LNCaP clone FGC (cell line): ENCODE measurements at regions not wholly inside any gene's neighbourhood (a gene's known extent, or its start where the extent isn't known, plus 50 kb on each side); places are given as distances from the start of the nearest gene placed in this dataset.

Experiments
- DNase-seq: peaks from one replicate; pipeline ENCODE4 v3.0.0-alpha.2; 2011; ENCODE audit warnings: low read depth
- H3K4me3 ChIP-seq: 2 replicates; pipeline ENCODE4 v1.5.1; 2011; ENCODE audit warnings: mild to moderate bottlenecking, low read depth, low read length, control low read depth
- TF ChIP-seq, protein P1 (sequence below): IDR thresholded peaks from 2 replicates; pipeline ENCODE4 v1.5.1; 2012; ENCODE audit warnings: mild to moderate bottlenecking; ENCODE audit not compliant: control insufficient read depth, insufficient read depth; ENCODE audit errors: extremely low read depth

DNA sequence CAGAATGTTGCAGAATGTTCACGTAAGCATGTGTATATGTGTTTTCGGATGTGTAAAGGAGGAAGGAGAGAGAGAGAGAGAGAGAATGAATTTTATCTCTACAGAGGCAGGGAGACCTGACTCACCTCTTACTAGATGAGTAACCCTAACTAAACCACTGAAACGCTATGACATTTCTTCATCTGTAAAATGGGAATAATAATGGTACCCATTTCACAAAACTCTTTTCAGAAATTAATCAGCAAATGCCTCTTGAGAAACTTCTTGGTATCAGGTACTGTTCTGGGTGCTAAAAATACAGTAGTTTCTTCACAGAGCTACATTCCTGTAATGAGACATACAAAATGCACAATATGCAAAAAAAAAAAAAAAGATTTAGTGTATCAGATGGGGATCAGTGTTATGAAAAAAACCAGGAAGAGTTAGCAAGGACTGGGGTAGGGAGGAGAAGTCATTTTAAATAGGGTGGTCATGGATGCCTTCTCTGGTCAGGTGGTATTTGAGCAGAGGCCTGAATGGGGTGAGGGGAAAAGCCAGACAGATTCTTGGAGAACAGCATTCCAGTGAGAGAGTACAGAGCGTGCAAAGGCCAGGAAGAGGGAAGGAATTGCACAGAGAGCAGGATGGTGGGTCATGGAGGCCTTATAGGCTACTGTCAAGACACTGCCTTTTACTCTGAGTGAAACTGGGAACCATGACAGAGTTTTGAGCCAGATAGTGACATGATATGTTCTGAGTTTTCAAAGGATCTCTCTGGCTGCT lies 84.9 kb upstream of the SPANXB1 start:
- H3K4me3 ChIP-seq: no peak overlapping the region
- DNase-seq: no peak
- TF ChIP-seq, protein P1, sequence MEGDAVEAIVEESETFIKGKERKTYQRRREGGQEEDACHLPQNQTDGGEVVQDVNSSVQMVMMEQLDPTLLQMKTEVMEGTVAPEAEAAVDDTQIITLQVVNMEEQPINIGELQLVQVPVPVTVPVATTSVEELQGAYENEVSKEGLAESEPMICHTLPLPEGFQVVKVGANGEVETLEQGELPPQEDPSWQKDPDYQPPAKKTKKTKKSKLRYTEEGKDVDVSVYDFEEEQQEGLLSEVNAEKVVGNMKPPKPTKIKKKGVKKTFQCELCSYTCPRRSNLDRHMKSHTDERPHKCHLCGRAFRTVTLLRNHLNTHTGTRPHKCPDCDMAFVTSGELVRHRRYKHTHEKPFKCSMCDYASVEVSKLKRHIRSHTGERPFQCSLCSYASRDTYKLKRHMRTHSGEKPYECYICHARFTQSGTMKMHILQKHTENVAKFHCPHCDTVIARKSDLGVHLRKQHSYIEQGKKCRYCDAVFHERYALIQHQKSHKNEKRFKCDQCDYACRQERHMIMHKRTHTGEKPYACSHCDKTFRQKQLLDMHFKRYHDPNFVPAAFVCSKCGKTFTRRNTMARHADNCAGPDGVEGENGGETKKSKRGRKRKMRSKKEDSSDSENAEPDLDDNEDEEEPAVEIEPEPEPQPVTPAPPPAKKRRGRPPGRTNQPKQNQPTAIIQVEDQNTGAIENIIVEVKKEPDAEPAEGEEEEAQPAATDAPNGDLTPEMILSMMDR: no peak

DNA sequence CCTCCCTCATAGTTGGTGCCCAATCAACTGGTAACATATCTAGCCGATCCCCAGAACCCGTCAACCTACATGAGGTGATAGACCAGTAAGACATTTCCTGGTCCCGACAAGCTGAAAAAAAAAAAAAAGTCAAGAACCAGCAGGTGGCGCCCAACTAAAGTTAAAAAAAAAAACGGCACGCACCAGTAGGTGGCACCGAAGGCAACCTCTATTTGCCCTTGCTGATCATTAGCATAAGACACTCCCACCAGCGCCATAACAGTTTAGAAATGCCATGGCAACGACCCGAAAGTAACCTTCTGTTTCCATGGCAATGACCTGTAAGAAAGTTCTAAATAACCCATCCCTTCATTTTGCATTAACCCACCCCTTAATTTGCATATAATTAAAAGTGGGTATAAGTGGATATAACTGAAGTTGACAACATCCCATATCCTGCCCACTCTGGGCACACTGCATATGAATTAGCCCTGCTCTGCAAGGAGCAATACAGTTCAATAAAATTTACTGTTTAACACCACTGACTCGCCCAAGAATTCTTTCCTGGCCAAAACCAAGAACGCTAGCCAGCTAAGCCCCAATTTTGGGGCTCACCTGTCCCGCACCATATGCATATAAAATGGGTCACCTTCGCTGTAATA lies 83.9 kb upstream of the SPANXB1 start:
- DNase-seq: peak; percentile 32
- no peak overlapping the region for H3K4me3 ChIP-seq
- TF ChIP-seq, protein P1: peak; percentile 57

DNA sequence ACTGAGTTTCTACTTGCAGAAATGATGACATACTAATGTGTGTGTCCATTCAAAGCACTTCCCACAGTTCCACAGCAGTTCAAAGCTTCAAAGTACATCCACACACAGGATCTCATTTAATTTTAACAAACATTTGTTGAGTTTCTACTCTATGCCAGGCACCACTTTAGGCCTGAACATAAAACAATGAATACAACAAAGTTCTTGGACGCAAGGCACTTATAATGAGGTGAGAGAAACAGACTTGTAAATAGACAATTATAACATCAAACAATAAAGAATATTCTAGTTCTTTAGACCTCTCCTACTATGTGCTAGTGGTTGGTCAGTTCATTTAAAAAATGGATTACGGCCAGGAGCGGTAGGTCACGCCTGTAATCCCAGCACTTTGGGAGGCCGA lies 82.0 kb upstream of the SPANXB1 start:
- TF ChIP-seq, protein P1: no peak
- H3K4me3 ChIP-seq: no peak overlapping the region
- no peak for DNase-seq

DNA sequence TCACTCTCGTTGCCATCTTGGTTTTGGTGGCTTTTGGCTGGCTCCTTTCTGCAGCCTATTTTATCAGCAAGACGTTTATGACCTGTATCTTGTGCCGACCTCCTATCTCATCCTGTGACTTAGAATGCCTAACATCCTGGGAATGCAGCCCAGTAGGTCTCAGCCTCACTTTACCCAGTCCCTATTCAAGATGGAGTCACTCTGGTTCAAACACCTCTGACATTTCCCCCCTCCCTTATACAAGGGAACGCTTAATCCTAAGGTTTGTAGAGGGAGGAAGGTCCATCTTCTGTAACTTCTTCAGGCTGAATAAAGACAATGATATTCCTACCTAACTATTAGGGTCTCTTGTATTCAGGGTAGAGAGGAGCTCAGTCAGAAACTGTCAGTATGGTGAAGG lies 79.3 kb upstream of the SPANXB1 start:
- no peak for DNase-seq
- TF ChIP-seq, protein P1: no peak
- no peak overlapping the region for H3K4me3 ChIP-seq

DNA sequence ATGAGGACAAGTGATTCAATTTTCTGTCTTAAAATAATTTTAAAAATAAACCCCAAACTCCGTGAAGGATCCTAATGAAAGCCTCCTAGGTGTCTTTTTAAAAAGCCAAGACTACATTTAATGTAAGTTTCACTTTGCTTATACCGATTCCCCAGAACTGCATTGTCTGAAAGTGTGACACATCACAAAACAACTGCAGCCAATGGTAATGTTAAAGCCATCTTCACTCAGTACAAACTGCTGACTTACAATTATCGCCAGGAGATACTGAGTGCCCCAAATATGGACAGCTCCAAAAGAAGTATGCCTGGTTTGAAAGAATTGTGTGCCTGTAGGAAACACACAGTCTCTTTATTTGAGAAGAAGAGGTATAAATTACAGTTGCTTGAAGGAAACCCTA lies 73.7 kb upstream of the SPANXB1 start:
- no peak overlapping the region for H3K4me3 ChIP-seq
- TF ChIP-seq, protein P1: no peak
- no peak for DNase-seq

DNA sequence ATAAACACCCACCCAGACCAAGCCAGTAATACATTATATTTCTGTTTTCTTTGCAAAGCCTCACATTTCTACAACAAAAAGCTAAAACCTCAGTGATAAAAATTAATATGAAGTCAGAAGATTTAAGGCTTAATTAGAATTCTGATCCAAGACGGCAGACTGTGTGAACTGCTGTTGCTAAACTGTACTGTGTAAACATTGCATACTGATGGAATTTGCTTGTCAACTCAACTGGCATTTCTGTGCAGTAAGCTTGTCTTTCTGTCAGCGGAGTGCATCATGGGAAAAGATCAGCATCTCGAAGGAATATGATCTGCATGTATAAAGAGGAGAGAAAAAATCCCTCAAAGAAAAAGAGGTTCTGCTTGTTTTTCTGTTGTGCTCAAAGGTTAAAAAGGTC lies 69.4 kb upstream of the SPANXB1 start:
- no peak for DNase-seq
- H3K4me3 ChIP-seq: no peak overlapping the region
- TF ChIP-seq, protein P1: no peak
